ENCODE measurements at regions not wholly inside any gene's neighbourhood (a gene's known extent, or its start where the extent isn't known, plus 50 kb on each side); places are given as distances from the start of the nearest gene placed in this dataset.

DNA sequence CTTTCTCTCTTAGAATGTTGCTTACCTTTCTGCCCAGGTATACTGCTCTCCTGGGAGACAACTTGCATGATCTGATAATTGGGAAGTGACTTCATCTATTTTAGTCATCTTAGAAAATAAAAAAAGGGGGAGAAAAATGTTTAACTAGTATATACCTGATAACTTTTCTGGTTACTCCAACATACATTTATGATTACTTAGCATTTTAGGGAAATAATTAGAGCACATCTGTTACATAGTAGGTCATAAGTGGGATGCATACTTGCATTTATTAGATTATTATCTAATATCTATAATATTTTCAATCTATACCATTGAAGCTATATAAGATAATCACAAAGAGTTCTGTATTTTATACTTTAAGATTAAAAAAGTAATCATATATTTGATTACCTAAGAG lies 193.9 kb upstream of the EYS start:
- no peak for TF ChIP-seq TAF1 (IDR thresholded peaks at IDR 0.05; ENCODE audit: low read depth, low read length)
- TF ChIP-seq POLR2A (IDR thresholded peaks at IDR 0.05; ENCODE audit: low read depth, low read length) = no peak
- TF ChIP-seq POLR2AphosphoS5 (IDR thresholded peaks at IDR 0.05; ENCODE audit: low read depth, low read length) = no peak

Measured in GM12891 (cell line).